ENCODE measurements at regions not wholly inside any gene's neighbourhood (a gene's known extent, or its start where the extent isn't known, plus 50 kb on each side); places are given as distances from the start of the nearest gene placed in this dataset.

- Histone ChIP-seq H3K18ac (ENCODE audit: extremely low read depth, low read length) (no peak overlapping the region), H3K14ac (ENCODE audit: insufficient read length) (no peak overlapping the region), H2AFZ (ENCODE audit: low read length) (no peak overlapping the region), H3K79me2 (ENCODE audit: control insufficient read depth in 1 of 2, insufficient read depth in 2 of 2, low read length in 2 of 2) (no peaks in the 10 kb centered on the region), H3K23ac (ENCODE audit: insufficient read length) (no peak overlapping the region), H3K79me1 (ENCODE audit: low read depth, low read length) (no peaks in the 10 kb centered on the region), H3K36me3 (ENCODE audit: control insufficient read depth in 2 of 4, insufficient read depth in 4 of 4, low read length in 3 of 4) (no peaks in the 10 kb centered on the region), H3K4me1 (replicated peaks in 1 of 4; ENCODE audit: control insufficient read depth in 3 of 4, insufficient read depth in 4 of 4, low read length in 3 of 4) (no peaks in the 10 kb centered on the region), H2BK15ac (ENCODE audit: low read length) (no peak overlapping the region), H3K4me2 (ENCODE audit: insufficient read depth in 1 of 2, low read depth in 2 of 2, low read length in 2 of 2) (no peak overlapping the region), H2BK12ac (ENCODE audit: low read depth, low read length) (no peak overlapping the region), H2AK5ac (ENCODE audit: low read depth, low read length) (no peak overlapping the region), H4K5ac (ENCODE audit: insufficient read length, low read depth, low read length) (no peak overlapping the region), H3K27me3 (replicated peaks in 1 of 4; ENCODE audit: control insufficient read depth in 3 of 4, extremely low read depth in 1 of 4, insufficient read depth in 3 of 4, low read length in 3 of 4) (peaks cover 0 to 1% (median 0%) of the 10 kb centered on the region in 4 experiments; a peak in 1 of 7 replicates), H3K9ac (replicated peaks in 1 of 4; ENCODE audit: extremely low read depth in 1 of 4, low read depth in 3 of 4, low read length in 3 of 4) (no peak overlapping the region), H4K8ac (ENCODE audit: extremely low read depth, insufficient read depth, low read length) (no peak overlapping the region), H4K20me1 (replicated peaks in 1 of 2; ENCODE audit: control insufficient read depth in 1 of 2, insufficient read depth in 2 of 2, low read length in 2 of 2) (no peaks in the 10 kb centered on the region), H3K27ac (ENCODE audit: low read depth, low read length) (no peak overlapping the region), H4K91ac (replicated peaks; ENCODE audit: insufficient read length, low read length) (no peak overlapping the region), H2BK5ac (ENCODE audit: low read depth, low read length) (no peak overlapping the region), H2BK120ac (replicated peaks; ENCODE audit: low read depth, low read length) (no peak overlapping the region), H2BK20ac (ENCODE audit: low read length) (no peak overlapping the region), H3K4me3 (ENCODE audit: extremely low read depth in 1 of 4, insufficient read depth in 2 of 4, low read depth in 3 of 4, low read length in 4 of 4) (no peak overlapping the region), H3K23me2 (ENCODE audit: low read depth, low read length) (no peaks in the 10 kb centered on the region), H3K9me3 (ENCODE audit: insufficient read depth in 2 of 2, low read depth in 1 of 2, low read length in 1 of 2) (no peaks in the 10 kb centered on the region), H3K4ac (replicated peaks; ENCODE audit: insufficient read length, low read depth, low read length) (no peak overlapping the region), H3K56ac (replicated peaks; ENCODE audit: insufficient read length, low read depth, low read length) (no peak overlapping the region)
- CTCF ChIA-PET (ENCODE audit: partially characterized antibody), result interaction anchor here (0.9 to 23.9 kb wide), 3 partner anchors 27 to 558 kb away, joined by 3 to 407 read pairs (median 3); no protein-coding TSS in a partner anchor
- FAIRE-seq, result no peak
- TF ChIP-seq CHD2 (IDR thresholded peaks at IDR 0.05; ENCODE audit: low read length) (no peak), ZNF274 (IDR thresholded peaks at IDR 0.05; ENCODE audit: borderline replicate concordance, extremely low read depth, low read length) (no peak), TAF7 (optimal IDR thresholded peaks at IDR 0.05; ENCODE audit: borderline replicate concordance, low read depth, low read length) (no peak), TAF1 (IDR thresholded peaks at IDR 0.05; ENCODE audit: low read depth, low read length) (no peak), POLR2AphosphoS5 (IDR thresholded peaks at IDR 0.05; ENCODE audit: low read depth, low read length) (no peak), JUN (IDR thresholded peaks at IDR 0.05; ENCODE audit: low read depth, low read length) (no peak), RFX5 (IDR thresholded peaks at IDR 0.05; ENCODE audit: borderline replicate concordance, low read depth, low read length) (no peak), HDAC2 (IDR thresholded peaks at IDR 0.05; ENCODE audit: borderline replicate concordance in 1 of 2, low read depth in 2 of 2, low read length in 2 of 2) (no peak), RXRA (IDR thresholded peaks at IDR 0.05; ENCODE audit: insufficient read depth, low read depth, low read length) (no peak), TBP (IDR thresholded peaks at IDR 0.05; ENCODE audit: low read depth, low read length) (no peak), NRF1 (IDR thresholded peaks at IDR 0.05; ENCODE audit: low read depth, low read length) (no peak), ATF3 (IDR thresholded peaks at IDR 0.05; ENCODE audit: insufficient read depth, low read depth, low read length) (no peak), RAD21 (IDR thresholded peaks at IDR 0.05 in 1 of 2, conservative IDR thresholded peaks at IDR 0.05 in 1 of 2; ENCODE audit: low read depth in 2 of 2, low read length in 2 of 2) (no peak)
- DNase-seq (ENCODE audit: low read depth in 1 of 2, low spot score in 2 of 2), result no peak
- 73% methylated on average over 3 of the region's 3 CpGs; no CpG with 5 or more reads in 1 of the 2 experiments for WGBS, 2 experiments (ENCODE audit: extremely low coverage in 1 of 2, insufficient coverage in 1 of 2, insufficient read length in 1 of 2, insufficient replicate concordance in 2 of 2, low coverage in 1 of 2, low lambda C conversion rate in 2 of 2, missing lambda C conversion rate in 1 of 2)
- POLR2A ChIA-PET (ENCODE audit: partially characterized antibody), result no interaction called here
Observed at GRCh38 chr11:95711945-95712221, 77.7 kb downstream of the FAM76B start.
